Cerebellar nuclear complex (tissue), 1 donor: ENCODE measurements at regions not wholly inside any gene's neighbourhood (a gene's known extent, or its start where the extent isn't known, plus 50 kb on each side); places are given as distances from the start of the nearest gene placed in this dataset.
"Not testable (repeated sequence)": the region's sequence is repeated elsewhere in the genome, so short reads cannot be mapped to it uniquely, and the experiment has no call there.

Experiments
- DNase-seq, 2 experiments: peaks; one replicate each; lab custom pipeline; 2025; lab: John Stamatoyannopoulos, UW

DNA sequence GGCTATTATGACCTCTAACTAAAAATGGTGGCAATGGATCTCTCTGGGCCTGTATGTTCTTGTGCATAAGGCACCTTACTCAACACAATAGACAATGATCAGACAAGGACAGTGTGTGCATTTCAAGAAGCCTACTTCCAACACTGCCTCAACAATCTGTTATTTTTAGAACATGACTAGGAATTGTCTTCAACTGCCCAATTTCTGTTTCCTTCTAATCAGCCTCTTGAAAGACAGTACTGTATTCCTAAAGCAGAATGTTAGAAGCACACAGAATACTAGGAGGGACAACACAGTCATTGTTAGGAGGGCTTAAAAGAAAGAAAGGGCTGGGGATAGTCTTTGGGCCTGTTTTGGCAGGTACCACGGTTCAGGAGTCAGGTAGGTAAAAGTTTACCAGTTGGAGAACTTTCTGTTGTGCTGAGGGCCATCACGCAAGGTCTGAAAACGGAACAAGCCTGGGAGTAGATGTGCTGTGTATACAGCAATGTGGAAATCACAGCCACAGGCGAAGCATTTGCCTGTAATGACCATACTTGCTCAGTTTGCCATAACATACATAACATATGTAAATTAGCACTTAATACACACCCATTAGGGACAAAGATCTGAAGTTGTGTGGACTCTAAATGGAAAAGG is 100.8 kb upstream of the ATXN3L start:
- no peak for DNase-seq

DNA sequence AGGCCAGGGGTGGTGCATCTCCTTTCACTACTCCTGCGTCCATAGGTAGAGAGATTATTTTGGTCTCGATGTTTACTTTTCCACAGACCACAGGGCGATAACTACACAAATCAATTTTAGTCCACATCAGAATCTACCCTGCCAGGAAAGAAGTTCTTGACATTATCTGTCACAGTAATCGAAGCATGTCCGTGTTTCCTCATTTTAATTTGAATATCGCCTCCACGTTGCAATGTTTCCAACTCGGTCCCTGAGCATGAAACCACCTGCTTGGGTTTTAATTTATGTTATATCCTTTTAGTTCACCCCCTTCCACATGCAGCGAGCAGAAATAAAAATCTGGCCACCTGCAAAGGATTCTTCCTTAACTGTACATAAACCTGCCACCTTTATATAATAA is 100.1 kb upstream of the ATXN3L start:
- no peak for DNase-seq

DNA sequence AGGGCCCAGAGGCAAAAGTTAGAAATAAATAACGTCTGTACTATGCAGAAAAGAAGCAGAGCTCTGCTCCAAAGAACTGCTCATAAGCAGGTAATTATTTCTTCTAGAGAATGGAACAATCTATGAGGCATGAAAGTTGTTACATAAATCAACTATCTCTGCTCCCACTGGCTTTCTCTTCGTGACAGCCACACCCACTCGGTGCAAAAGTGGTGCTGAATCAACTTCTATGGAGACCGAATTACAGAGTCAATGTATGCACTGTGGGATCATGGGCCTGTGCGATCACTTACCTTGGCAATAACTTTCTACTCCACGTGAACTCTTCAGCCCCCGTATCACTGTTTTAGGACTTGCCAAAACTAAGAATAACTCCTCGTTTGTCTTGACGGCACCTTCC is 99.4 kb upstream of the ATXN3L start:
- no peak for DNase-seq

DNA sequence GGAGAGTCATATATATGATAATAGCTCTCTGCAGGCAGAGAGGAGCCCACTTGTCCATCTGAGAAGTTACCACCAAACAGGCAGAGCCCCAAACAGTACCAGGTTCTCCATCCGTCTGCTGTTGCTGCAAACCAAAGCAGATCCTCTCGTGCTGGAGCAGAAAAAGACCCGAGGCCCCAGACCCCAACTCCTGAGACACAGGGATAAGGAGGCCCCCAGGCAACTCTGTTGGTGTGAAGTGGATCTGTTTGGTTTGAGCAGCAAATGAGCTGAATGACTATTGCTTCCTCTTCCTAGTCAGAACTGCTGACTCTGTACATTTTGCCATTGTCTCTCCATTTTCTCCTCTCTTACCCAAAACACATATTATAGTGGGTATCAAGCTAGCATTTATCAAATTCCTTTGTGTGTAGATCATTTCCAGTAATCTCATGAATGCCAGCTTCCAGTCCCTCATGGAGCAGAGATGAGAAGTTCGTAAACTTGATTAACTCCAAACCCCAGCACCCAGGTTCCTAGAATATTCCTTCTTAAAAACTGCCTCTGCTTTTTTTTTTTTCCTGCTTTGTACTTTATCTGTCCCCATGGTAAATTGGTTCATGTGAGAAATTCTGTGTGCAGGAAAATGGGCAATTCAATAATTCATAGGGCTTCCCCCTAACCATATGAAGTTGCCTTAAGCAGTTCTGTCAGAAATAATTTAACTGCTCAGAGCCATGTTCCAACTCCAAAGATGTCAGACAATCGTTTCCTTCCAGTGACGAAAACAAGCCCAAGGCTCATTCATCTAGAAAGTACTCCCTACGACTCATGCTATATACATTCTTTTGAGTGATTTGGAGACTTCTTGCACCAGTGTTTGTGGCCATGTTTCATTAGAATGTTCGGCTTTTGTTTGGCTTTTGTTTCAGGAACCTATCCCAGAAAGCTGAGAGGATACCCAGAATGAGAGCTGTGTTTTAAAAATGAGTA is 98.6 kb upstream of the ATXN3L start:
- no peak for DNase-seq

DNA sequence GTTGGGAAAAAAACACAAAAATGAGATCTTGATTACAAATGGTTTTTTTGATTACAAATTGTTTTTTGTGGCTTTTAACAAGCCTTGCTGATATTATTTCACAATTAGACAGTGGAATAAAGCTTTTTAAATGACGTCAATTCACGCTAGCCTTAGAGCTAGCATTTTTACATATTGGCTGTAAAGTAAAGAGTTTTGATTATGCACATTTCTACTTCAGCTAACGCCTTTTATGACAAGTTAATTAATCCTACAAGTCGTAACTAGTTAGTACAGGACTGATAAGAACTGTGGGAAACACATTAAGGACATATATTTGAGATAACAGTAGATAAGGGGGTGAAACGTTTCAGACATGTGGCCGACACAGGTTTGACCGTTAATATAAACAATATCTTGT is 95.7 kb upstream of the ATXN3L start:
- no peak for DNase-seq

DNA sequence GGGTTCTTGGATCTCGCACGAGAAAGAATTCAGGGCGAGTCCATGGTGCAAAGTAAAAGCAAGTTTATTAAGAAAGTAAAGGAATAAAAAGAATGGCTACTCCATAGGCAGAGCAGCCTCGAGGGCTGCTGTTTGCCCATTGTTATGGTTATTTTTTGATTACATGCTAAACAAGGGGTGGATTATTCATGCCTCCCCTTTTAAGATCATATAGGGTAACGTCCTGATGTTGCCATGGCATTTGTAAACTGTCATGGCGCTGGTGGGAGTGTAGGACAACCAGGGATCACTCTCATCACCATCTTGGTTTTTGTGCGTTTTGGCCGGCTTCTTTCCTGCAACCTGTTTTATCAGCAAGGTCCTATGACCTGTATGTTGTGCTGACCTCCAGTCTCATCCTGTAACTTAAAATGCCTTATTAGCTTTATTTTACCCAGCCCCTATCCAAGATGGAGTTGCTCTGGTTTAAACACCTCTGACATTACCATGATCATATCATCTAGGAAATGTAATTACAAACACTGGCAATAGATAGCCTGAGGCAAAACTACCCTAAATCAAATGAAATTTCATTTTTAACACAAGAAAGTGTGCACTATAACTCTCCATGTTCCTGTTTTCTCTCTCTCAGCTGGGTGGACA is 94.3 kb upstream of the ATXN3L start:
- DNase-seq = no peak

DNA sequence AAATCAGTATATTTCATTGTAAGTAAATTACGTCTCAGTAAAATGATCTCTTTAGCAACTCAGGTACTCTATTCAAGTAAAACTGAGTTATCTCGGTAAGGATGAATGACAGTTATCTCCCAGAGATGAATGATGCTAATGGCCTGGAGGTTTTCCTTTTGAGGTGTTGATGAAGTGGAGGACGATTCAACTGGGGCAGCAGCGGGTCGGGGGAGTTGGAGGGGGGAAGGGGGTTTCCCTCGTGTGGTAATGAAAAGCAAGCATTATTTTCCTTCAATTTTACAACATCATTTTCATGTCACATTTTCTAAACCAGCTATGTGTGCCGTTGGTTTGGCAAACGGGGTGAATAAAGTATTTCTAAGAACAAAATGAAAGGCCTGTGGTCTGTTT is 92.4 kb upstream of the ATXN3L start:
- no peak for DNase-seq

DNA sequence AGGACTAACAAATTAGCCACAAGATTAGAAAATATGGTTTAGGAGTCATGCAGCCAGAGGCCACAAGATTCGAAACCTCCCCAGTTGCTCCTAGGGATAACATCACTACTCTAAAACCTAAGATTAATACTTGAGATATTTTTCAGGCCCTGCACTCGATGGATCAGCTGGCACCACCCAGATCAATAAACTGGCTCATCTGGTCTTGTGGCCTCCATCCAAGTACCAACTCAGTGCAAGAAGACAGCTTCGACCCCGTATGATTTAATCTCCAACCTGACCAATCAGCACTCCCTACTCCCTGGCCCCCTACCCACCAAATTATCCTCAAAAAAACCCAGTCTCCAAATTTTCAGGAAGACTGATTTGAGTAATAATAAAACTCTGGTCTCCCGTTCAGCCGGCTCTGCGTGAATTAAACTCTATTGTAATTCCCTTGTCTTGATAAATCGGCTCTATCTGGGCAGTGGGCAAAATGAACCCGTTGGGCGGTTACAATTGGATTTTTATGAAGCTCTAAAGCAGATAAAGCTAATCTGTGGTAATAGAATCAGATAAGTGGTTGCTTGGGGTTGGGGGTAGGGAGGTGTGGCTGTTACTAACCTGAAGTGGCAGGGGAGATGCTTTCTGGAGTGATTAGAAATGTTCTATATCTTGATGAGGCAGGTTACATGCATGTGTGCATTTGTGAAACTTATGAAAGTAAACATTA is 91.8 kb upstream of the ATXN3L start:
- no peak for DNase-seq

DNA sequence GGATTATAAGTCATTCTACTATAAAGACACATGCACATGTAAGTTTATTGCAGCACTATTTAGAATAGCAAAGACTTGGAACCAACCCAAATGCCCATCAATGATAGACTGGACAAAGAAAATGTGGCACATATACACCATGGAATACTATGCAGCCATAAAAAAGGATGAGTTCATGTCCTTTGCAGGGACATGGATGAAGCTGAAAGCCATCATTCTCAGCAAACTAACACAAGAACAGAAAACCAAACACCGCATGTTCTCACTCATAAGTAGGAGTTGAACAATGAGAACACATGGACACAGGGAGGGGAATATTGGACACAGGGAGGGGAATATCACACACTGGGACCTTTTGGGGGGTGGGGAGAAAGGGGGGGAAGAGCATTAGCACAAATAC is 88.7 kb upstream of the ATXN3L start:
- not testable (repeated sequence) for DNase-seq

DNA sequence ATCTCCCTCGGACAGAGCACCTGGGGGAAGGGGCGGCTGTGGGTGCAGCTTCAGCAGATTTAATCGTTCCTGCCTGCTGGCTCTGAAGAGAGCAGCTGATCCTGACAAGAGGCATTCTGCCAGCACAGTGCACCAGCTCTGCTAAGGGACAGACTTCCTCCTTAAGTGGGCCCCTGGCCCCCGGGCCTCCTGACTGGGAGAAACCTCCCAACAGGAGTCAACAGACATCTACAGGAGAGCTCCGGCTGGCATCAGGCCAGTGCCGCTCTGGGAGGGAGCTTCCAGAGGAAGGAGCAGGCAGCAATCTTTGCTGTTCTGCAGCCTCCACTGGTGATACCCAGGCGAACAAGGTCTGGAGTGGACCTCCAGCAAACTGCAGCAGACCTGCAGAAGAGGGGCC is 84.9 kb upstream of the ATXN3L start:
- DNase-seq = not testable (repeated sequence)

DNA sequence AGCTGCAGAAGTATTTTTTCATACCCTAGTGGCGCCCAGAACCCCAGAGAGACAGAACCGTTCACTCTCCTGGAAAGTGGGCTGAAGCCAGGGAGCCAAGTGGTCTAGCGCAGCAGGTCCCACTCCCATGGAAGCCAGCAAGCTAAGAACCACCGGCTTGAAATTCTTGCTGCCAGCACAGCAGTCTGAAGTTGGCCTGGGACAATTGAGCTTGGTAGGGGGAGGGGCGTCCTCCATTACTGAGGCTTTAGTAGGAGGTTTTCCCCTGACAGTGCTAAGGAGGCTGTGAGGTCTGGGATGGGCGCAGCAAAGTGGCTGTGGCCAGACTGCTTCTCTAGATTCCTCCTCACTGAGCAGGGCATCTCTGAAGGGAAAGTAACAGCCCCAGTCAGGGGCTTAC is 84.5 kb upstream of the ATXN3L start:
- no peak for DNase-seq

DNA sequence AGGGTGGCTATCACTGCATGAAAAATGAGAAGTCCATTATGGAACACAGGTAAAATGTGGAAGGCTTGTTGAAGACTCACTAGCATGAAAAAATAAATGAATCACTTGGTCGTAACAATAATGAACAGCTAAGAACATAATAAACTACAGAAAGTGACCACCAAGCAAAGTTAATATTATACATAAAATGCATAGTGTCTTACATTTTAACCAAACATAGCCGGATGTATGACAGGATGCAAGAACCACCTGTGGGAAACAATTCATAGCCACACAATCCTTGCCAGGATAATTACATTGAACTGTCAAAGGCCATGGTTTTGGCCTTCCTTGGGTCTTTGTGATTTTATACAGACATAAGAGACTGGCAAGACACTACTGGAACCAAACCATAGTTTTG is 81.9 kb upstream of the ATXN3L start:
- DNase-seq = no peak

DNA sequence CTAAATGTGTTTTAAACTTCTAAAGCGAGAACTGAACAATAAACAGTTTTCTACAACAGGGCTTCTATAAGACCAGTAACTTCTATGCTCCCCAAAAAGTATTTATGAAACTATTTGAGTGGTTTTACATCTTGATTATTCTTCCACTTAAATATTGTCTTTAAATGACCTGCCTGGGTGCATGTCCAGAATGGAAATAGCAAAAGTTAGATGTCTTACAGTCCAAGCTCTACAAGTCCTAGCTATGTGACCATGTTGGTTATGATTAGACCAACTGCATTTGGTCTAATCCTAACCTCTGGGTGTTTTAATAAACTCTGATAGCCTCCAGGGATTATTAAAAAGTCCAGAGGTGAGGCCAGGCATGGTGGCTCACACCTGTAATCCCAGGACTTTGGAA is 79.0 kb upstream of the ATXN3L start:
- DNase-seq = no peak

DNA sequence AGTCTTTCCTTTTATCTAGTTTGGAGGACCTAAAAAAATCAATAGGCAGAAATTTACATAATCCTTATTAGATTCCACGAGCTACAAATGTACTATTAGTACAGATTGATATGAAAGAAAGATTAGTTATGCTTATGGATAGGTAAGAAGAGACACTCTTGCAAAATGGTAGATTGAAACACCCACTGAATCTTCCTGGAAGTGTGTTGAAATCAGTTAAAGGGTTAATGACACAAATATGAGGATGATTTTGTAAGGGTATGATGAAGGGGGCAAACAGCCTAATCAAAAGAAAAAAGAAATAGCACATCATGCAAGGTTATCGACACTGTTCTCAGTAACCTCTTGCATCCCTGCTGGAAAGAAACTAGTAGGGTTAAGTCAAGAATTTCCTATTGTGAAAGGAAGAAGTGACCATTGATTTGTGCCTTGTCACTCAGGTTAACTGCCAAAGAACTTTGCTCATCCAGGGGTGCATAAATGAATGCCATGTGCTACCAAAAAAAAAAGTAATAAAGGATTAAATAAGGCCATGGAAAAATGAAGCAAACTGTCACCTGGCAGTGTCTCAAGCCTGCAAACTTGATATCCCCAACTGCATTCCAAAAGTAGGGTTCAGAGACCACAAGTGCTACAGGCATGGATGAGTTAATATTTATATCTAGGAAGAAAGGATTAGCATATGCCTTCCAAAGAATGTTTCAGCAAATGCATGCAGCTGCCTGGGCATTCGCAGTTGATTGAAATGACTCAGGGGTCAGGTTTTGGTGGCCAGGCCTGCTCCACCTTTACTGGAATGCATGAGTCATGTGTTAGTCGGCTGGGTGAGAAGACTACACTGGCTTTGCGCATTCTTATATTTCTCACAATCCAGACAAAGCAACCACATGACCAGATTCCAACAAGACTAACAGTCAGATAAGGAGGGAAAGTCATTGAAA is 78.3 kb upstream of the ATXN3L start:
- no peak for DNase-seq

DNA sequence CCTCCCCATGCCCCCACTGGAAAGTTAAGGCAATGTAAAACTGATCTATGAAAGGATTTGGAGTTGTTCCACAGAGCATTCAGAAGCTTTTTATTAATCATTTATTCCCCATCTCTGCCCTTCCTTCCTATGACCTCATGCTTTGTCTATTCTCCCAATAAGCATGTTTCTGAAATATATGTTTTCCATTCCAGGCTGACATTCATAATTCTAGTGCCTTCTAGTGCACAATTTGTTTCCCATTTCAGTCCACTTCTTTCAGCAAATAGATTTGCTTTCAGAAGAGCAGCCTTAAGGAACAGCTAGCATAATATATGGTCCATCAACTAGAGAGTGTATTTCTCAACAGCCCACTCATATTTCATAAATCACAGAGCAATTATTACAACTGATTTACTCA is 77.1 kb upstream of the ATXN3L start:
- no peak for DNase-seq

DNA sequence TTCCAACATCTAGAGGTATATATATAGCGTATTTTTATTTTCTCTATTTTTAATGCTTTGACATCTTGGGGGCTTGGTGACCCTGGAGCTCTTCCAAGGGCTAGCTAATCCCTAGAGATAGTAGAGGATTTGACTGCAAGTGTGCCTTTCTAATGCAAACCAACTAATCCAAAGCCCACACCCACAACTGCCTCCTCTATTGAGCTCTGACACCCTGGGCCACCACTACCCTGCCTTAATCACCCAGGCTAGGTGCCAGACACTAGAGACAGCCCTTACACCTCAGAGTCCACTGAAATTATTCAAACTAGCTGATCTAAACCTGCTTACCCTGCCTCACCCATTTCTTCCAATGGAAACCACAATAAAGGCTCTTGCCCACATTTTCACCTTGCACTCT is 69.6 kb upstream of the ATXN3L start:
- no peak for DNase-seq

DNA sequence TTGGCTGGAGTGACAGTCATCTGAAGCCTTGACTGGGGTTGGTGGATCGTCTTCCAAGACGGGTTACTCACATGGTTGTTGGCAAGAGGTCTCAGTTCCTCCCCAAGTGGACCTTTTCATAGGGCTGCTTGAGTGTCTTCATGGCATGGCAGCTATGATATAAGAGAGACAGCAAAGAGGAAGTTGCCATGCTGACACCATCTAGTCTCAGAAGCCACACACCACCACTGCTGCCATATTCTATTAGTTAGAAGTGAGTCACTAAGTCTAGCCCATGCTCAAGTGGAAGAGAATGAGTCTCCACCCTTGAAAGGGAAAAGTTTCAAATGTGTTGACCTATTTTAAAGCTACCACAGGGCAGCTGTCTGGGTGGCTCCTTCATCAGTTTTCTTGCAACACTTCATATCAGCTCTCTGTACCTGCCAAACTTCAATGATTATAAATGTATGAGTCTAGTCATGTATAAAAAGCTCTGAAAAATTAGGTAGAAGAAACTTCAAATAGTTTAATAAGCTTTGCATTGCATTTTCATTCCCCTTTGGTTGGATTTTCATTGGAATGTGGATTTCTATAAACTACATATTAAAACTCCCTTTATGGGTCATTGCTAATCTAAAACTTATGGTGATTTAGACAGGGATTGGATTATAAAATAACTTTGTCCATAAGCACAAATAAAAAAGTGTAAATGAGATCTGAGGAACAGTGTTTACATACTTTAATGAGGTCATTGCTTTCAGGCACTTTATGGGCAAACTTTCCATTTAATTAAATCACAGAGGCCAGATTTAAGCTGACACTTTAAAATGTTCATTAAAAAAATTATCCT is 68.0 kb upstream of the ATXN3L start:
- DNase-seq = no peak

DNA sequence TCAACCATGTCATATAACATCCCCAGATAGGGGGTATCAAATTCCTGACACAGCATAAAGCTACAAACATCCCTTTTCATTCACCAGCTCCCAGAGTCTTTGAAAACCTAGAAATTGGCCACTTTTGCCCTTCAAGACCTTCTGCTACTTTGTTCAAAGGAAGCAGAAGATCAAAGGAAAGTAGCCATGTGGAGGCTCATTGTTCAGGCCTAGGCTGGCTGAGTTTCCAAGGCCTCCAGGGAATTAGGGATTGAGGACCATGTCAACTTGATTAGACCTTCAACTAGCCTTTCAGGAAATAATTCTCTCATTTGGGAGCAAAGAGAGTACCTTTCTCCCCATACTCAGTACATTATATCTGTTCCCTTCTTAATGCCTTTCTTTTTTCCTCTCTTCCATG is 66.8 kb upstream of the ATXN3L start:
- DNase-seq = no peak

DNA sequence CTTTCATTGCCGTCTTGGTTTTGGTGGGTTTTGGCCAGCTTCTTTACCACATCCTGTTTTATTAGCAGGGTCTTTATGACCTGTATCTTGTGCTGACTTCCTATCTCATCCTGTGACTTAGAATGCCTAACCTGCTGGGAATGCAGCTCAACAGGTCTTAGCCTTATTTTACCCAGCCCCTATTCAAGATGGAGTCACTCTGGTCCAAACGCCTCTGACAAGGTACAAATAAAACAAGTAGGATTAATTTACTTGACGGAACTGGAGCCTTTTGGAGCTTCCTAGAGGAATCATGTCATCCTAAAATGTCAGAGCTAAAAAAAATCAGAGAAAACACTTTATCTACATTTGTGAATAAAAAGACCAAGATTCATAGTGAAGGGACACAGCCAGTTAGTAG is 66.2 kb upstream of the ATXN3L start:
- no peak for DNase-seq

DNA sequence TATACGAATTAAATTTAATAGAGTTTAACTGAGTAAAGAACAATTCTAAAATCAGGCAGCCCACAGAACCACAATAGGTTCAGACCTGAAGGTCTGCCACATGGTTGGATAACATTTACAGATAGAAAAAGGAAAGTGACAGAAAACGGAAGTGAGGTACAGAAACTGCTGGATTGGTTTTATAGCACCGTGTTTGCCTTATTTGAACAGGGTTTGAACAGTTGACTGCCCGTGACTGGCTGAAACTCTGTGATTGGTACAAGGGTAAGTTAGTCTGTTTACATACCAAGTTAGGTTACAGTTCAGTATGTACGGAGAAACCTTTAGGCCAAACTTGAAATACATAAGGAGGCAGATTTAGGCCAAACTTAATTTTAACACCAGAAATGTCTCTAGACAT is 64.1 kb upstream of the ATXN3L start:
- no peak for DNase-seq
